Natural killer cell (primary cell): ENCODE measurements at regions not wholly inside any gene's neighbourhood (a gene's known extent, or its start where the extent isn't known, plus 50 kb on each side); places are given as distances from the start of the nearest gene placed in this dataset.

Experiments used
- ATAC-seq, 3 donors: fragments of 150-1000 bp in 2 of 3; fragments of 200-7000 bp in 1 of 3; cut with Tn5 transposase; 1 replicate in 1 of 3; 2 replicates in 2 of 3; pipeline ENCODE4 v1.10.0; 2021; ENCODE audit warnings: mild to moderate bottlenecking in 2 of 3, moderate library complexity in 2 of 3
- DNase-seq, 2 donors: peaks; one replicate each; pipeline versions ENCODE4 v3.0.0 to v3.0.0-alpha.2; 2013 to 2021; ENCODE audit warnings: mixed read lengths in 1 of 2
- H3K27ac ChIP-seq: one replicate; pipeline ENCODE4 v1.5.1; 2013; ENCODE audit warnings: mild to moderate bottlenecking, low read length
- H3K27me3 ChIP-seq: one replicate; pipeline ENCODE4 v1.6.1; 2013; ENCODE audit warnings: low read length; ENCODE audit not compliant: control insufficient read depth, insufficient read depth
- H3K36me3 ChIP-seq: one replicate; pipeline ENCODE4 v1.6.1; 2013; ENCODE audit warnings: low read length; ENCODE audit not compliant: control insufficient read depth, insufficient read depth
- H3K4me1 ChIP-seq: one replicate; pipeline ENCODE4 v1.6.1; 2013; ENCODE audit warnings: low read length; ENCODE audit not compliant: control insufficient read depth, insufficient read depth
- H3K4me3 ChIP-seq: one replicate; pipeline ENCODE4 v1.5.1; 2013; ENCODE audit warnings: low read length
- H3K9me3 ChIP-seq: one replicate; pipeline ENCODE4 v1.6.1; 2013; ENCODE audit warnings: low read length; ENCODE audit not compliant: control insufficient read depth, insufficient read depth
- H3K27ac Mint-ChIP-seq, 2 donors: one replicate each; pipeline ENCODE4 v1.8.0; 2022; ENCODE audit warnings: mild to moderate bottlenecking in 2 of 2, mixed read lengths in 2 of 2, moderate library complexity in 1 of 2
- H3K27me3 Mint-ChIP-seq, 2 donors: one replicate each; pipeline ENCODE4 v1.8.0; 2022; ENCODE audit warnings: low read depth in 2 of 2, mixed read lengths in 2 of 2
- H3K36me3 Mint-ChIP-seq: one replicate; pipeline ENCODE4 v1.8.0; 2022; ENCODE audit warnings: mixed read lengths
- H3K4me1 Mint-ChIP-seq, 2 donors: one replicate each; pipeline ENCODE4 v1.8.0; 2022; ENCODE audit warnings: mixed read lengths in 2 of 2
- H3K4me3 Mint-ChIP-seq: one replicate; pipeline ENCODE4 v1.8.0; 2022; ENCODE audit warnings: mild to moderate bottlenecking, moderate library complexity, mixed read lengths
- H3K9me3 Mint-ChIP-seq, 2 donors: one replicate each; pipeline ENCODE4 v1.8.0; 2022; ENCODE audit warnings: mixed read lengths in 2 of 2
- CTCF ChIP-seq: fragments of 200-600 bp; IDR thresholded peaks from one replicate; pipeline ENCODE4 v1.8.0; 2022; ENCODE audit warnings: antibody characterized with exemption
- WGBS: methylation state at CpG from one replicate; pipeline ENCODE4 v1.1.7; 2013; ENCODE audit warnings: missing lambda C conversion rate; ENCODE audit not compliant: insufficient coverage; 5-methylcytosine and 5-hydroxymethylcytosine counted together
- intact Hi-C: fragments of 100-400 bp; cut with micrococcal nuclease; formaldehyde crosslinking; loops from one replicate; pipeline ENCODE4 v1.14.2; 2022

GRCh38 chr2:221096706-221097567 is 475.2 kb downstream of the EPHA4 start:
- Mint-ChIP-seq H3K4me1 (no peaks in the 10 kb centered on the region), H3K27ac (no peak overlapping the region), H3K9me3 (no peaks in the 10 kb centered on the region), H3K36me3 (no peaks in the 10 kb centered on the region), H3K27me3 (no peaks in the 10 kb centered on the region), H3K4me3 (no peak overlapping the region)
- Histone ChIP-seq H3K4me3 (no peak overlapping the region), H3K4me1 (no peaks in the 10 kb centered on the region), H3K27me3 (no peaks in the 10 kb centered on the region), H3K36me3 (no peaks in the 10 kb centered on the region), H3K9me3 (no peaks in the 10 kb centered on the region), H3K27ac (no peak overlapping the region)
- 86% methylated on average over 9 of the region's 10 CpGs for WGBS
- no peak for DNase-seq
- no peak for TF ChIP-seq CTCF
- intact Hi-C loops, result no loop called here
- no peak for ATAC-seq

- intact Hi-C loops, result no loop called here
- Mint-ChIP-seq H3K36me3 (no peaks in the 10 kb centered on the region), H3K4me1 (no peaks in the 10 kb centered on the region), H3K4me3 (no peak overlapping the region), H3K9me3 (no peaks in the 10 kb centered on the region), H3K27me3 (no peaks in the 10 kb centered on the region), H3K27ac (no peak overlapping the region)
- Histone ChIP-seq H3K27ac (no peak overlapping the region), H3K4me3 (no peak overlapping the region), H3K4me1 (no peaks in the 10 kb centered on the region), H3K9me3 (no peaks in the 10 kb centered on the region), H3K36me3 (no peaks in the 10 kb centered on the region), H3K27me3 (no peaks in the 10 kb centered on the region)
- DNase-seq (no peak), ATAC-seq (no peak)
- 90% methylated on average over 1 of the region's 1 CpG for WGBS
- TF ChIP-seq CTCF, result no peak
These were observed 474.6 kb downstream of the EPHA4 start for GRCh38 chr2:221097568-221097915.

GRCh38 chr2:221097949-221098348 is 474.2 kb downstream of the EPHA4 start:
- intact Hi-C loops, result no loop called here
- no peaks in the 10 kb centered on the region for H3K4me1 ChIP-seq
- peaks cover 0 to under 1% of the 10 kb centered on the region in 2 donors for H3K4me1 Mint-ChIP-seq

More at GRCh38 chr2:221097949-221098348, 474.2 kb downstream of the EPHA4 start:
- DNase-seq (no peak), ATAC-seq (no peak)
- WGBS, result 55% methylated on average over 6 of the region's 7 CpGs
- H3K36me3 Mint-ChIP-seq, result no peaks in the 10 kb centered on the region
- no peaks in the 10 kb centered on the region for H3K9me3 Mint-ChIP-seq
- H3K36me3 ChIP-seq, result no peaks in the 10 kb centered on the region
- no peak for TF ChIP-seq CTCF
- no peaks in the 10 kb centered on the region for H3K9me3 ChIP-seq
- H3K27me3 Mint-ChIP-seq, result no peaks in the 10 kb centered on the region
- no peak overlapping the region for H3K27ac ChIP-seq
- no peak overlapping the region for H3K27ac Mint-ChIP-seq
- H3K4me3 ChIP-seq, result no peak overlapping the region
- no peak overlapping the region for H3K4me3 Mint-ChIP-seq
- H3K27me3 ChIP-seq, result no peaks in the 10 kb centered on the region
